HEK293T (cell line): ENCODE measurements at regions not wholly inside any gene's neighbourhood (a gene's known extent, or its start where the extent isn't known, plus 50 kb on each side); places are given as distances from the start of the nearest gene placed in this dataset.

Experiments used
- CTCF ChIA-PET: fragments of 350-600 bp; formaldehyde crosslinking; extraction: SDS; loops from one replicate; lab custom pipeline; 2021; ENCODE audit warnings: antibody characterized with exemption, inconsistent platforms; lab: Yijun Ruan, JAX
- POLR2A ChIA-PET: fragments of 350-600 bp; formaldehyde crosslinking; extraction: SDS; loops from one replicate; lab custom pipeline; 2020; ENCODE audit warnings: antibody characterized with exemption, inconsistent platforms; lab: Yijun Ruan, JAX
- DNase-seq: peaks from one replicate; pipeline ENCODE4 v3.0.0; 2012; ENCODE audit warnings: mixed read lengths; ENCODE audit errors: extremely low spot score
- ARNT ChIP-seq: fragments of 450-650 bp; IDR thresholded peaks from 2 replicates; pipeline ENCODE4 v1.6.1; 2017; ENCODE audit warnings: mild to moderate bottlenecking
- BHLHE40 ChIP-seq: fragments of 450-650 bp; IDR thresholded peaks from 2 replicates; pipeline ENCODE4 v1.6.1; 2016; ENCODE audit warnings: mild to moderate bottlenecking, moderate library complexity, borderline replicate concordance
- CTBP1 ChIP-seq: fragments of 450-650 bp; IDR thresholded peaks from 2 replicates; pipeline ENCODE4 v1.6.1; 2016; ENCODE audit warnings: borderline replicate concordance
- ELF4 ChIP-seq: fragments of 450-650 bp; IDR thresholded peaks from 2 replicates; pipeline ENCODE4 v1.6.1; 2017; ENCODE audit warnings: antibody characterized with exemption
- FOXA1 ChIP-seq: fragments of 450-650 bp; IDR thresholded peaks from 2 replicates; pipeline ENCODE4 v1.6.1; 2016; ENCODE audit warnings: mild to moderate bottlenecking
- FOXK2 ChIP-seq: fragments of 450-650 bp; IDR thresholded peaks from 2 replicates; pipeline ENCODE4 v1.6.1; 2016; ENCODE audit warnings: mild to moderate bottlenecking
- FOXM1 ChIP-seq: fragments of 450-650 bp; IDR thresholded peaks from 2 replicates; pipeline ENCODE4 v1.6.1; 2017; ENCODE audit warnings: mild to moderate bottlenecking, borderline replicate concordance
- HDGF ChIP-seq: fragments of 450-650 bp; IDR thresholded peaks from 2 replicates; pipeline ENCODE4 v1.6.1; 2017; ENCODE audit warnings: antibody characterized with exemption, borderline replicate concordance
- L3MBTL2 ChIP-seq: fragments of 450-650 bp; conservative IDR thresholded peaks from 2 replicates; pipeline ENCODE4 v1.6.1; 2016; ENCODE audit warnings: mild to moderate bottlenecking
- LEF1 ChIP-seq: fragments of 450-650 bp; IDR thresholded peaks from 2 replicates; pipeline ENCODE4 v1.6.1; 2017; ENCODE audit warnings: mild to moderate bottlenecking, borderline replicate concordance
- NFRKB ChIP-seq: fragments of 450-650 bp; IDR thresholded peaks from 2 replicates; pipeline ENCODE4 v1.6.1; 2016; ENCODE audit warnings: mild to moderate bottlenecking, moderate library complexity
- PKNOX1 ChIP-seq: fragments of 450-650 bp; IDR thresholded peaks from 2 replicates; pipeline ENCODE4 v1.6.1; 2016
- SP1 ChIP-seq: fragments of 450-650 bp; IDR thresholded peaks from 2 replicates; pipeline ENCODE4 v1.6.1; 2017
- SUZ12 ChIP-seq: fragments of 450-650 bp; IDR thresholded peaks from 2 replicates; pipeline ENCODE4 v1.6.1; 2016; ENCODE audit warnings: mild to moderate bottlenecking
- TARDBP ChIP-seq: fragments of 450-650 bp; IDR thresholded peaks from 2 replicates; pipeline ENCODE4 v1.6.1; 2016
- ZNF384 ChIP-seq: fragments of 450-650 bp; IDR thresholded peaks from 2 replicates; pipeline ENCODE4 v1.6.1; 2016

DNA sequence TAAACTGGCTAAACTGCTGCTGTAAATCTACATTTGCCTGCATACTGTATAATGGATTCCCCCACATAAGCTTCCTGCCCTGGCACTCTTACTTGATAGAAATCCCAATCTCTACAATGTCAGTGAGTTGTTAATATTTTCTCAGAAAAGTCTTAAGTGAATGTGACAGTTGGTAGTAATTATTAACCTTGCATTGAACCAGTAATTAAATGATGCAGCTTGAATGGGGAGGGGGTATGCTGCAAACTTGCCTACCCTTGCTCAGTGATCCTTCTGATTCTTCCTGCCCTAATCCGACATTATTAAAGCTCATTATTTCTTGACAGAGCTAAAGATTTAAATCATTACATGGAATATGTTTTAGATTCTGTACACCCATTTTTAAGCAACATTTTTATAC lies 119.0 kb upstream of the CDH7 start:
- ChIA-PET POLR2A (no interaction called here), CTCF (no interaction called here)
- no peak for TF ChIP-seq ARNT
- no peak for TF ChIP-seq FOXK2
- no peak for TF ChIP-seq NFRKB
- no peak for TF ChIP-seq SUZ12
- TF ChIP-seq BHLHE40 = no peak
- TF ChIP-seq FOXM1 = no peak
- no peak for TF ChIP-seq SP1
- no peak for TF ChIP-seq FOXA1
- no peak for TF ChIP-seq TARDBP
- TF ChIP-seq L3MBTL2 = no peak
- TF ChIP-seq ELF4 = no peak
- TF ChIP-seq PKNOX1 = no peak
- TF ChIP-seq ZNF384 = no peak
- no peak for TF ChIP-seq LEF1
- TF ChIP-seq HDGF = no peak
- no peak for TF ChIP-seq CTBP1
- no peak for DNase-seq

DNA sequence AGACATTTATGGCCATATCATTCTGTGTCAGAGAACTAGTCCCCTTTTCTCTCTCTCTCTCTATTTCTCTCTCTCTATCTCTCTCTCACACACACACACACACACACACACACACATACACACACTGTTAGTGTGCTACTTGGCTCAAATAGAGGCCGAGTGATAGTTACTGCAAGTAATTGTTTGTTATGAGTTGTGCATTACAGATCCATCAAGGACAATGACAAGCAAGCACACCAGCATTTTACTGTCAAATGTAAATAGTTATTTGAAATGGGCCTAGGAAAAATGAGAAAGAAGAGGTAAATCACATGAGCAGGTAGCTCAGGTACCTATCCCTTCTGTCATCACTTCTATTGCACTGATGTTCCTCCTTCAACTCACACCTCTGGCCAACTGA lies 122.4 kb upstream of the CDH7 start:
- ChIA-PET POLR2A (no interaction called here), CTCF (interaction anchor here (0.5 kb wide), 1 partner anchor 1636 kb away, joined by 5 read pairs; no protein-coding TSS in a partner anchor)
- TF ChIP-seq LEF1 (no peak), ZNF384 (no peak), ARNT (no peak), NFRKB (no peak), SUZ12 (no peak), FOXM1 (no peak), SP1 (no peak), PKNOX1 (no peak), BHLHE40 (no peak), HDGF (no peak), L3MBTL2 (no peak), CTBP1 (no peak)
- no peak for DNase-seq

GRCh38 chr18:65623676-65624075 lies 127.1 kb upstream of the CDH7 start:
- ChIA-PET CTCF (no interaction called here), POLR2A (no interaction called here)
- no peak for DNase-seq
- TF ChIP-seq PKNOX1 (no peak), SUZ12 (no peak), SP1 (no peak)

GRCh38 chr18:65622436-65622835 lies 128.4 kb upstream of the CDH7 start:
- no peak for DNase-seq
- ChIA-PET CTCF (no interaction called here), POLR2A (no interaction called here)
- TF ChIP-seq ELF4 (no peak), ZNF384 (no peak), PKNOX1 (no peak), TARDBP (no peak), FOXA1 (no peak), SUZ12 (no peak), BHLHE40 (no peak), ARNT (no peak), L3MBTL2 (no peak), NFRKB (no peak), LEF1 (no peak), HDGF (no peak), FOXM1 (no peak)

- DNase-seq = no peak
- ChIA-PET CTCF (no interaction called here), POLR2A (no interaction called here)
- TF ChIP-seq ELF4 = no peak
- no peak for TF ChIP-seq NFRKB
Measured at GRCh38 chr18:65620076-65620696, 130.6 kb upstream of the CDH7 start.

DNA sequence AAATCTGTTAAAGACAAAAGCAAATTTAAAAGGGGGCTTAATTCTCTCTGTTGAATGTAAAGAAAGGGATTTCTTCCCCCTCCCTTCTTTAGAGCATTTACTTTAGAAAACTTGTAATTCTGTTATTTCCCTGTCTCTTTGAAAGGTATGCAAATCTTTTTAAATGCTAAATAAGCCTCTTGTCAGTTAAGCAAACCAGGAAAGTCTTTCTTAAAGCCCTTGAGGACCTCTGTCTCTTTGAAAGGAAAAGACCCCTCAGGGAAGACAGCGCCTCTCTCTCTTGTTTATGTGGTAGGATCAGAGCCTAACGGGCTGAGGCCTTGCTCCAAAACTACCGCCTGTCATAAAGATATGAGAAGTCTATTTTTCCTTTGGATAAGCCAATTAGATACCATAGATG lies 139.9 kb upstream of the CDH7 start:
- TF ChIP-seq ELF4 (no peak), ARNT (no peak), SP1 (no peak), FOXK2 (no peak), BHLHE40 (no peak), FOXM1 (no peak), PKNOX1 (no peak), FOXA1 (no peak), TARDBP (no peak), L3MBTL2 (no peak), HDGF (no peak), ZNF384 (no peak)
- no peak for DNase-seq
- ChIA-PET CTCF (interaction anchor here (0.6 kb wide), 1 partner anchor 1137 kb away, joined by 3 read pairs; no protein-coding TSS in a partner anchor), POLR2A (no interaction called here)
